Right lobe of liver (tissue), 4 donors: ENCODE measurements at regions not wholly inside any gene's neighbourhood (a gene's known extent, or its start where the extent isn't known, plus 50 kb on each side); places are given as distances from the start of the nearest gene placed in this dataset.

Experiments used
- POLR2A ChIP-seq: fragments of 450-650 bp; IDR thresholded peaks from one replicate; pipeline ENCODE4 v1.6.1; 2017; ENCODE audit warnings: antibody characterized with exemption, mild to moderate bottlenecking
- TF ChIP-seq, protein P1 (sequence below), 4 donors: fragments of 200-600 bp in 3 of 4; fragments of 450-650 bp in 1 of 4; IDR thresholded peaks; one replicate each; pipeline versions ENCODE4 v1.5.1 to v1.8.0; 2016 to 2022; ENCODE audit warnings: antibody characterized with exemption in 4 of 4, mild to moderate bottlenecking in 2 of 4
- donor health status: DM: no; HTN: no; CAD: no.
- donor health status: DM: no; HTN: no; CAD: no.
- donor health status: DM: no; HTN: yes; CAD: no.

DNA sequence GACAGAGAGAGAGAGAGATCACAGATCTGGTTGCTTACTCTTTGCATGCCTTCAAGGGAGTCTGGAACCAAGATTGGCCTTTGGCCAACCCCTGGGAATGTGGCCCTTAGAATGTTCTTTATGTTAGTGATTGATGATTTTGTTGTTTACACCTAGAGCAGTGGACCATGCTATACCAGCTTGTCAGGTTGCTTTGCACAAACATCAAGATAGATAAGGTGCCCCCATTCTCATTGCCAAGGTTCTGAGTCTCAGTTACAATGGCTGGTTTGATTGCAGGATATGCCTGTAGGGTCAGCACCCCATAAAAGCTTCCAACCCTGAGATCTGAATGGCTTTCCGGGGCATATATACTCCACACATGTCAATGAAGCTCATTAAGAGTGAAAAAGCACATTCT lies 53.5 kb upstream of the SLC2A12 start:
- TF ChIP-seq, protein P1, sequence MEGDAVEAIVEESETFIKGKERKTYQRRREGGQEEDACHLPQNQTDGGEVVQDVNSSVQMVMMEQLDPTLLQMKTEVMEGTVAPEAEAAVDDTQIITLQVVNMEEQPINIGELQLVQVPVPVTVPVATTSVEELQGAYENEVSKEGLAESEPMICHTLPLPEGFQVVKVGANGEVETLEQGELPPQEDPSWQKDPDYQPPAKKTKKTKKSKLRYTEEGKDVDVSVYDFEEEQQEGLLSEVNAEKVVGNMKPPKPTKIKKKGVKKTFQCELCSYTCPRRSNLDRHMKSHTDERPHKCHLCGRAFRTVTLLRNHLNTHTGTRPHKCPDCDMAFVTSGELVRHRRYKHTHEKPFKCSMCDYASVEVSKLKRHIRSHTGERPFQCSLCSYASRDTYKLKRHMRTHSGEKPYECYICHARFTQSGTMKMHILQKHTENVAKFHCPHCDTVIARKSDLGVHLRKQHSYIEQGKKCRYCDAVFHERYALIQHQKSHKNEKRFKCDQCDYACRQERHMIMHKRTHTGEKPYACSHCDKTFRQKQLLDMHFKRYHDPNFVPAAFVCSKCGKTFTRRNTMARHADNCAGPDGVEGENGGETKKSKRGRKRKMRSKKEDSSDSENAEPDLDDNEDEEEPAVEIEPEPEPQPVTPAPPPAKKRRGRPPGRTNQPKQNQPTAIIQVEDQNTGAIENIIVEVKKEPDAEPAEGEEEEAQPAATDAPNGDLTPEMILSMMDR (IDR thresholded peaks at IDR 0.05) = no peak
- TF ChIP-seq POLR2A = no peak
